ENCODE measurements at regions not wholly inside any gene's neighbourhood (a gene's known extent, or its start where the extent isn't known, plus 50 kb on each side); places are given as distances from the start of the nearest gene placed in this dataset.

DNA sequence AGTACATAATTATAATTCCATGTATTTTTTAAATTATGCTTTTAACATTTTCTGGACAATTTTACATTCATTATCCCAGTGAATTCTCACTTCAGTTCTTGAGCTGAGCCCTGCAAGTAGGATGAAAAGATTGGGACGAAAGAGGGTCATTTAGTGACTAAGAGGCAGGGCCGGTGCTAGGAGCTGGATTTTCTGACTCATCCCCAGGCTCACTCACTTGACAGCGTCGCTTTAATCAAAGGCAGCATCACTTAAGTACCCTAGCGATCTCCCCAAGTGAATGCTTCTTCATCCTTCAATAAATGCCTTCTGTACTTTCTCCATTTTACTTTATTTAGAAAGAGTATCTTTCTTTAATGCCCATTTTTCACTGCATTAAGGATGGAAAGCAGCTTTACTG lies 263.6 kb downstream of the HS3ST1 start:
- TF ChIP-seq ZNF263 (CRISPR knock-in tag; IDR thresholded peaks at IDR 0.05; ENCODE audit: low read depth) (no peak), SMAD3 (CRISPR knock-in tag; IDR thresholded peaks at IDR 0.05; ENCODE audit: borderline replicate concordance) (no peak), TCF7 (CRISPR knock-in tag; IDR thresholded peaks at IDR 0.05; ENCODE audit: low read depth) (no peak), IRF1 (CRISPR knock-in tag; IDR thresholded peaks at IDR 0.05) (no peak), NFE2L1 (CRISPR knock-in tag; IDR thresholded peaks at IDR 0.05) (no peak), ZBTB21 (CRISPR knock-in tag; IDR thresholded peaks at IDR 0.05; ENCODE audit: borderline replicate concordance) (no peak), NR2C2 (CRISPR knock-in tag; IDR thresholded peaks at IDR 0.05) (no peak), NR3C1 (CRISPR knock-in tag; conservative IDR thresholded peaks at IDR 0.05; ENCODE audit: low read depth) (no peak), ZNF219 (CRISPR knock-in tag; IDR thresholded peaks at IDR 0.05; ENCODE audit: borderline replicate concordance) (no peak), OVOL2 (CRISPR knock-in tag; IDR thresholded peaks at IDR 0.05; ENCODE audit: borderline replicate concordance) (no peak), ATF6 (CRISPR knock-in tag; IDR thresholded peaks at IDR 0.05) (no peak), HMGA2 (CRISPR knock-in tag; IDR thresholded peaks at IDR 0.05) (no peak), ZNF423 (CRISPR knock-in tag; IDR thresholded peaks at IDR 0.05) (no peak), ZNF532 (CRISPR knock-in tag; IDR thresholded peaks at IDR 0.05; ENCODE audit: borderline replicate concordance) (no peak), ZNF396 (CRISPR knock-in tag; IDR thresholded peaks at IDR 0.05; ENCODE audit: borderline replicate concordance) (no peak)
- TF ChIP-seq, protein P1, sequence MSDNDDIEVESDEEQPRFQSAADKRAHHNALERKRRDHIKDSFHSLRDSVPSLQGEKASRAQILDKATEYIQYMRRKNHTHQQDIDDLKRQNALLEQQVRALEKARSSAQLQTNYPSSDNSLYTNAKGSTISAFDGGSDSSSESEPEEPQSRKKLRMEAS (CRISPR knock-in tag; IDR thresholded peaks at IDR 0.05) = no peak
- TF ChIP-seq, protein P2, sequence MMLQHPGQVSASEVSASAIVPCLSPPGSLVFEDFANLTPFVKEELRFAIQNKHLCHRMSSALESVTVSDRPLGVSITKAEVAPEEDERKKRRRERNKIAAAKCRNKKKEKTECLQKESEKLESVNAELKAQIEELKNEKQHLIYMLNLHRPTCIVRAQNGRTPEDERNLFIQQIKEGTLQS (CRISPR knock-in tag; conservative IDR thresholded peaks at IDR 0.05) = no peak
- TF ChIP-seq, protein P3, sequence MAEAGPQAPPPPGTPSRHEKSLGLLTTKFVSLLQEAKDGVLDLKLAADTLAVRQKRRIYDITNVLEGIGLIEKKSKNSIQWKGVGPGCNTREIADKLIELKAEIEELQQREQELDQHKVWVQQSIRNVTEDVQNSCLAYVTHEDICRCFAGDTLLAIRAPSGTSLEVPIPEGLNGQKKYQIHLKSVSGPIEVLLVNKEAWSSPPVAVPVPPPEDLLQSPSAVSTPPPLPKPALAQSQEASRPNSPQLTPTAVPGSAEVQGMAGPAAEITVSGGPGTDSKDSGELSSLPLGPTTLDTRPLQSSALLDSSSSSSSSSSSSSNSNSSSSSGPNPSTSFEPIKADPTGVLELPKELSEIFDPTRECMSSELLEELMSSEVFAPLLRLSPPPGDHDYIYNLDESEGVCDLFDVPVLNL (CRISPR knock-in tag; IDR thresholded peaks at IDR 0.05; ENCODE audit: borderline replicate concordance, low read depth) = no peak
- TF ChIP-seq, protein P4, sequence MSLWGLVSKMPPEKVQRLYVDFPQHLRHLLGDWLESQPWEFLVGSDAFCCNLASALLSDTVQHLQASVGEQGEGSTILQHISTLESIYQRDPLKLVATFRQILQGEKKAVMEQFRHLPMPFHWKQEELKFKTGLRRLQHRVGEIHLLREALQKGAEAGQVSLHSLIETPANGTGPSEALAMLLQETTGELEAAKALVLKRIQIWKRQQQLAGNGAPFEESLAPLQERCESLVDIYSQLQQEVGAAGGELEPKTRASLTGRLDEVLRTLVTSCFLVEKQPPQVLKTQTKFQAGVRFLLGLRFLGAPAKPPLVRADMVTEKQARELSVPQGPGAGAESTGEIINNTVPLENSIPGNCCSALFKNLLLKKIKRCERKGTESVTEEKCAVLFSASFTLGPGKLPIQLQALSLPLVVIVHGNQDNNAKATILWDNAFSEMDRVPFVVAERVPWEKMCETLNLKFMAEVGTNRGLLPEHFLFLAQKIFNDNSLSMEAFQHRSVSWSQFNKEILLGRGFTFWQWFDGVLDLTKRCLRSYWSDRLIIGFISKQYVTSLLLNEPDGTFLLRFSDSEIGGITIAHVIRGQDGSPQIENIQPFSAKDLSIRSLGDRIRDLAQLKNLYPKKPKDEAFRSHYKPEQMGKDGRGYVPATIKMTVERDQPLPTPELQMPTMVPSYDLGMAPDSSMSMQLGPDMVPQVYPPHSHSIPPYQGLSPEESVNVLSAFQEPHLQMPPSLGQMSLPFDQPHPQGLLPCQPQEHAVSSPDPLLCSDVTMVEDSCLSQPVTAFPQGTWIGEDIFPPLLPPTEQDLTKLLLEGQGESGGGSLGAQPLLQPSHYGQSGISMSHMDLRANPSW (CRISPR knock-in tag; conservative IDR thresholded peaks at IDR 0.05; ENCODE audit: low read depth) = no peak
- Mint-ChIP-seq H3K4me1 (no peaks in the 10 kb centered on the region), H3K4me3 (no peak overlapping the region), H3K36me3 (peaks cover 37% of the 10 kb centered on the region), H3K27ac (no peak overlapping the region), H3K9me3 (peaks cover 58% of the 10 kb centered on the region), H3K27me3 (ENCODE audit: low read depth) (peaks cover 5% of the 10 kb centered on the region)
- ATAC-seq (no peak), DNase-seq (ENCODE audit: low spot score) (no peak)
- ChIA-PET CTCF (no interaction called here), POLR2A (no interaction called here)
